ENCODE measurements at regions not wholly inside any gene's neighbourhood (a gene's known extent, or its start where the extent isn't known, plus 50 kb on each side); places are given as distances from the start of the nearest gene placed in this dataset.

GRCh38 chr3:18225709-18226108 is 199.4 kb downstream of the SATB1 start:
- no peak overlapping the region for H3K27ac ChIP-seq
- TF ChIP-seq CTCF (IDR thresholded peaks at IDR 0.05 in 8 of 11, conservative IDR thresholded peaks at IDR 0.05 in 3 of 11) (no peak), POLR2A (IDR thresholded peaks at IDR 0.05) (no peak), POLR2AphosphoS5 (IDR thresholded peaks at IDR 0.05) (no peak)
- no peak overlapping the region for H3K4me3 ChIP-seq
- intact Hi-C loops (cut with DNase I; ENCODE audit: low total_unique reads) = no loop called here
- no peak for DNase-seq
- 65 to 85% (median 80%) methylated on average over 3 of the region's 3 CpGs for WGBS, 5 donors
- H3K9me3 ChIP-seq = no peaks in the 10 kb centered on the region
- H3K36me3 ChIP-seq = no peaks in the 10 kb centered on the region
- H3K4me1 ChIP-seq = peaks cover 0 to 46% (median 21%) of the 10 kb centered on the region in 6 donors
- H3K27me3 ChIP-seq (replicated peaks in 1 of 7) = no peaks in the 10 kb centered on the region

GRCh38 chr3:18224426-18224825 is 200.7 kb downstream of the SATB1 start:
- TF ChIP-seq CTCF (IDR thresholded peaks at IDR 0.05 in 8 of 11, conservative IDR thresholded peaks at IDR 0.05 in 3 of 11) = no peak
- TF ChIP-seq POLR2A (IDR thresholded peaks at IDR 0.05) = no peak
- no peak overlapping the region for H3K27ac ChIP-seq
- no peaks in the 10 kb centered on the region for H3K27me3 ChIP-seq (replicated peaks in 1 of 7)
- H3K4me1 ChIP-seq = peaks cover 0 to 53% (median 21%) of the 10 kb centered on the region in 6 donors
- no peak overlapping the region for H3K4me3 ChIP-seq
- H3K36me3 ChIP-seq = no peaks in the 10 kb centered on the region
- H3K9me3 ChIP-seq = no peaks in the 10 kb centered on the region
- whole genome bisulfite sequencing, 5 donors = 23 to 34% (median 25%) methylated on average over 2 of the region's 2 CpGs
- intact Hi-C loops (cut with DNase I; ENCODE audit: low total_unique reads) = no loop called here
- no peak for DNase-seq

GRCh38 chr3:18223974-18224373 is 201.2 kb downstream of the SATB1 start:
- H3K27ac ChIP-seq = peak overlapping the region in 4 of 8 donors; percentile 2 to 47 (median 18)
- WGBS, 5 donors = 52 to 66% (median 56%) methylated on average over 6 of the region's 6 CpGs
- TF ChIP-seq POLR2AphosphoS5 (IDR thresholded peaks at IDR 0.05) (no peak), CTCF (IDR thresholded peaks at IDR 0.05 in 8 of 11, conservative IDR thresholded peaks at IDR 0.05 in 3 of 11) (no peak), POLR2A (IDR thresholded peaks at IDR 0.05) (no peak)
- no peaks in the 10 kb centered on the region for H3K27me3 ChIP-seq (replicated peaks in 1 of 7)
- H3K9me3 ChIP-seq = no peaks in the 10 kb centered on the region
- DNase-seq = no peak
- peak overlapping the region in 1 of 8 donors; percentile 25 for H3K4me3 ChIP-seq
- H3K4me1 ChIP-seq = peaks cover 0 to 53% (median 21%) of the 10 kb centered on the region in 6 donors
- intact Hi-C loops (cut with DNase I; ENCODE audit: low total_unique reads) = no loop called here
- H3K36me3 ChIP-seq = no peaks in the 10 kb centered on the region

- DNase-seq = peak; percentile 74
- Histone ChIP-seq H3K36me3 (no peaks in the 10 kb centered on the region), H3K27ac (peak overlapping the region in 4 of 8 donors; percentile 2 to 47 (median 18)), H3K9me3 (no peaks in the 10 kb centered on the region), H3K4me1 (peaks cover 0 to 53% (median 21%) of the 10 kb centered on the region in 6 donors), H3K27me3 (replicated peaks in 1 of 7) (no peaks in the 10 kb centered on the region), H3K4me3 (peak overlapping the region in 1 of 8 donors; percentile 25)
- intact Hi-C loops (cut with DNase I; ENCODE audit: low total_unique reads) = no loop called here
- WGBS, 5 donors = 2 to 9% (median 9%) methylated on average over 2 of the region's 2 CpGs
- TF ChIP-seq CTCF (IDR thresholded peaks at IDR 0.05 in 8 of 11, conservative IDR thresholded peaks at IDR 0.05 in 3 of 11) (no peak), POLR2AphosphoS5 (IDR thresholded peaks at IDR 0.05) (no peak), POLR2A (IDR thresholded peaks at IDR 0.05) (no peak)
Observed at GRCh38 chr3:18223571-18223970, 201.6 kb downstream of the SATB1 start.
